ENCODE measurements at regions not wholly inside any gene's neighbourhood (a gene's known extent, or its start where the extent isn't known, plus 50 kb on each side); places are given as distances from the start of the nearest gene placed in this dataset.
"Not testable (repeated sequence)": the region's sequence is repeated elsewhere in the genome, so short reads cannot be mapped to it uniquely, and the experiment has no call there.

- DNase-seq (ENCODE audit: low read depth), result no peak
These were observed 150.2 kb upstream of the MAMLD1 start for GRCh38 chrX:150212672-150213480.

DNA sequence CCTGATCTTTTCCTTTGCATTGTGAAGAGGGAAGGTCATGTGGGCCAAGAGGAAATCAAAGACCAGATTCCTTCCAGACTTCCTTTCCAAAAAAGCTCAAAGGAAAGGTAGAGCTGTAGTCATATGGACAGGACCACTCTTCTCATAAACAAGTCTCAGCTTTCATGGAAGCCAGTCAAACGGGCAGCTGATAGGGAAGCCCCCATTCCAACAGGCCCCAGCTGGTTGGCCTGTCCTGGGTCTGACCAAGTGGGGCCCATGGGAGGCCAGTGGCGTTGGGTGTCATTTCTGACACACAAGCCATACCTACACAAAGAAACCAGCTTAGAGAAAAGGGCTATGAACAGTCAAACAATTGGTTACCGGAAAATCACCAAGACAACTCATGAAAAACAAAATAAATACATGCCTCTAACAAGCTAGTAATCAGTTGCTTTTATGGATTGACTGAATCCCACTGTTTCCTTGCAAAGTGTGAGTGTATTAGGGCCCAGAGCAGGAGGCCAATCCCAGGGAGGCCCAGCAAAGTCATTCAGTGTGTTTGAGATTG lies 149.6 kb upstream of the MAMLD1 start:
- DNase-seq (ENCODE audit: low read depth), result no peak

- not testable (repeated sequence) for DNase-seq (ENCODE audit: low read depth)
These were observed 147.1 kb upstream of the MAMLD1 start for GRCh38 chrX:150216000-150216399.

DNA sequence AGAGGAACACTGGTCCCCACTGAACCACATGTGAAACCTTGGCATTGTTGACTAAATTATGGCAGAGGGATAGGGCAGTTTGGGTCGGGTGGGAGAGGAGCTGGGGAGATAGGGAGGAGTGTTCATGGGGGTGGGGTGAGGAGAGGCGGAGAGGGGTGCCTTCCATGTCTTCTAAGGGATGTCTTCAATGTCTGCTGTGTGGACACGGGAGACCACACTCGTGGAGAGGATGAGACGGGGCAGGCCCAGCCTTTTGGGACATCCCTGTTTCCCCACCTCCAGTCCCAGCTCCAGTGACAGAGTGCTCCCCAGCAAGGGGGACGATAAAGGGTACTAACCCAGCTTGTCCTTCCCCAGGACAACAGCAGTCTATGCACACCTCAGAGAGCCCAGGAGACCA lies 146.4 kb upstream of the MAMLD1 start:
- DNase-seq (ENCODE audit: low read depth), result no peak

DNA sequence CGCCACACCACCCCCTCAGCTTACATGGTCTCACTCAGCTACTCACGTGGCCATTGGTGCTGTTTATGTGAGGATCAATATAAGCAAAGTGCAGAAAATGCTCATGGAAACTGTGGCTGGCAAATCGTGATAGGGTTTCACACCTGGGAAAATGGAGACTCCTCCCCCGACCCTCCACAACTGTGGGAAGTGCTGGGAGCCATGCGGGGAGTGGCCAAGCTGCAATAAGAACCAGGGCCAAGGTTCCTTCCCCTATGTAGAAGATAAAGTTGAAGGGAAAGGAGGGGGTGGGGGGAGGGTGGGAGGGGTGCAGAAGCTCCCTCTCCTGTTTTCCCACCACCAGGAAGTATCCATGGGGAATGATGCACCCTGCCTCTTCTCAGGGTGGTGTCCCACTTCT lies 145.5 kb upstream of the MAMLD1 start:
- no peak for DNase-seq (ENCODE audit: low read depth)

DNA sequence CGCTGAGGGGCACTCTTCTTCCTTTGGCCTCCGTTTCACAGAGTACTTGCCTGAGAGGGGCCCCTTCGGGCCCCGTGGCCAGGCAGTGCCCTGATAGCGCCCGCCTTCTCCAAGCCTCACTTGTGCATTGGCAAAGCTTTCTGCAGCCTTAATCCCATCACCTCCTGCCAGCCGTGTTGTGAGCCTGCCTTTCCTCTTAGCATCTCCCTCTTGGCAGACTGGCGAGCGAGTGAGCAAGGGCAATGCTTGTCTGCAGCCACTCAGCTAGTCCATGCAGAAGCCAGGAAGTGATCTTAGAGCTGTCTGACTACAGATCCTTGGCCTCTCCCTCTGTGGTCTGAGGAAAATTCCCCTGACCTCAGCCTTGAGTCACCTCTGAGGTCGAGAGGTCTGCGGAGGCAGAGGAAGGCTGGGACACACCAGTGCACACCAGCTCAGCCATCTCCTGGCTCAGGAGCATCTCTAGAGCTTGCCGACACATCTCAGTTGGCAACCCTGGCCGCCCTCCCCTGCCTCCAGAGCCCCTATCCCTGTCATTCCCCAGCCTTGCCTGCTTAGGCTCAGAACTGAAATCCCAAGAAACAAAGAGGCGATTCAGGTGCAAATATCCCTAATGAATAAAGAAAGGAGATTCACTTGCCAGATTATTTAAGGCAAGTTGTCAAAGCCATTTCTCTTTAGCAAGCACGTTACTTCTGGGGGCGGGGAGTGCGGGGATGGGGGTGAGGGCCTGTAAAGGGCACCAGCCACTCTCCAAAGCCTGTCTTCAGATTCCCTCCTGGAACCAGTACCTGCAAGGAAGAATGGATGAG lies 143.5 kb upstream of the MAMLD1 start:
- DNase-seq (ENCODE audit: low read depth), result no peak

DNA sequence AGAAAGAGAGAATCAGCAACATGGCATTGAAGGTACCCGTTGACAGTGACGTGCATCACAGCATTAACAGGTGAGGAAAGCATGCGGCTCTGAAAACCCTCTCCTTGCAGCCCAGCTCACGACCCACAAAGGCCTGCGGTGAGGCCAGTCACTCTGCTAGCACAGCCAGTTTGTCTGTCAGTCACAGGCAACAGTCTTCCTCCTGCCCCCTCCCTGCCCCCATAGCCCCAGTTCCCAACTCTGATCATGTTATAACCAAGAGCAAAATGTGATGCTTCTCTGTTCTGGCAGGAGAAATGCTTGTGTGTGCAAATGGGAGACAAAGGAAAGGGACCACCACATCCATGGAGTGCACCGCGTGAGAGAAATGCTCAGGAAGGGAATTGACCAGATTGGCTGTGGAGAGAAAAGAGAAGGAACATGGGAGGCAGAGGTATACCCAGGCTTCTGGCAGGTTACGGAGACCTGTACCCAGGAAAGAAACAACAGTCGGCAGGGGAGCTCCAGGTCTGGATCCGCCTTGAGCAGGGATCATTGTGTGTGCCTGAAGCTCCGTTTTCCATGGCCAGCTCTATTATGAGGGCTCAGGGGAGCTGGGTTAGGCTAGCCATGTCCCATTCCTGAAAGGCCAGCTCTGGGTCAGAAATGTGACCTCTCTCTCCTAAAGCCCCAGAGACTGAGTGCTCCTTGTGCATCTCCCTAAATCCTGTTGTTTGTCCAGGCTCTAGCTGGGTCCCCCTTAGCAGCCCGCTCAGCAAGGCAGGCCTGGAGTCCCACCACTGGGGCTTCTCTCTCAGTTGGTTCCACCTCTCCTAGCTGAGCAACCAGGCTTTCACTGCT lies 139.7 kb upstream of the MAMLD1 start:
- no peak for DNase-seq (ENCODE audit: low read depth)

GRCh38 chrX:150224676-150225075 lies 138.4 kb upstream of the MAMLD1 start:
- DNase-seq (ENCODE audit: low read depth), result no peak

- DNase-seq (ENCODE audit: low read depth), result no peak
These were observed 137.9 kb upstream of the MAMLD1 start for GRCh38 chrX:150225266-150225665.

DNA sequence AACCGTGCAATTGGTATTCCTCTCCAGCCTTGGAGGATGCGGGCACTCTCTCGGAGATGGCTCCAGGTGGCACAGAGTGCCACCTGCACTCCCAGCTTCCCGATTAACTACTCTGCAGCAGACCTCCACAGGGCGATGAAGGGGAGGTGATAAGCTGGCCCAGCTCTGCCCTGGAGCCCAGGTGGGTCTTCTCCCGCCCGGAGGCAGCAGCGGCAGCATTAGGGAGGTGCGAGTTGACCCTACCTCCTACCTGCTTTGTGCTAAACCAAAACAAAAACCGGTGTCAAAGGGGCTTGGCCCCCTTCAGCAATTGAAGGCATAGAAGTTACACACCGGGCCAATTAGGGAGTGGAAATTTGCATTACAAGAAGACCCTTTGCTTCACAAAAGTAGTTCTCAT lies 137.4 kb upstream of the MAMLD1 start:
- no peak for DNase-seq (ENCODE audit: low read depth)

DNA sequence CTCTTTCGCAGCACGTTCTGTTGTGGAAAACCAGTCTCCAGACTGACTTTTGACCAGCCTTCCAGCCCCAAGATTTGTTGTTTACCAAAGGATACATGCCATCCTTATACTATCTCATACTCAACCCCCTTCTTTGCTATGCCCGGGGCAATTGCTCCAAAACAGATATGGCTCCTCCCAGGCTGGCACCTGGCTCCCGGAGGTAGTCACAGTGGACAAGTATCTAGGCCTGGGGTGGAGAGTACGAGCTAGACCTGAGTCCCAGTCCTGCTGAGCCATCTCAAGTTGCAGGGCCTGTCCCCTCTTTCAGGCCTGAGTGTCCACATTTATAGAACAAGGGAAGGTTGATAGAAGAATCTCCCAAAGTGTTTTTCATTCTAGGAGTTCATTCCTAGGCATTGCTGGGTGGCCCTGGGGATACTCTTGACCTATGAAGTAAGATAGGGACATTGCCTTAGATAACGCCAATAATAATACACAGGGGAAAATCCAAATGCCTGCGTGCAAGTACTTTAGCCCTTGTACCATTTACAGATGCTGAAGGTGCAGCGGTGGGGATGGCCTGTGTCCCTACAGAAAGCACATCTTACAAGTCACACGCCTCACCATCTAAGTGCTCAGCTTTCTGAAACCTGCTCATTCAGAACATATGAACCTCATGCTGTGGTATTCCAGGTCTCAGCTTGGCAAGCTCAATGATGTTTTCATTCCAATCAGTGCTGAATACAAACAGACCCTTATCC lies 136.7 kb upstream of the MAMLD1 start:
- DNase-seq (ENCODE audit: low read depth), result no peak

DNA sequence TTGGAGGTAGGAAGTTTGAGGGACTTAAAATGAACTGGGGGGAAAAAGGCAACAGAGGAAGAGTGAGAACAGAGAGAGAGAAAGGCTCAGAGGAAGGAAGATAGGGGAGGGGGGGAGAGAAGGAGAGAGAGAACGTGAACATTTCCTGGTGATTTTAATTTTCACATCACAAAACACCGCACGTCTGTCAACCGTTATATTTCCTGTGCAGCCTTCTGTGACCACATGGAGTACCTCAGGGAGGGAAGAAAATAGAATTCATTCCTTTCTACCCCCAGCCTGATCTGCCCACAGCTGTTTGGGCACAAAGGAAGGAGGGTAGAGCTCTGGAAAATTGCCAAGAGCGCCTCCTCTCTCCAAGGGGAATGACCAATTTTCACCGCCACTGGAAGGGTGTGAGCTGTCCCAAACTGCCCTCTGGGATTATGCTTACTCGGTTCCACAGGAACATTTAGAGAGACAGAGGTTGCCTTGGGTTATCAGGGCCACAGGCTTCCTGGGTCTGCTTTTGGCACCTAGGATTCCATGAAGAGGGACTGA lies 135.7 kb upstream of the MAMLD1 start:
- no peak for DNase-seq (ENCODE audit: low read depth)

- DNase-seq (ENCODE audit: low read depth), result no peak
These were observed 135.2 kb upstream of the MAMLD1 start for GRCh38 chrX:150227873-150228410.

DNA sequence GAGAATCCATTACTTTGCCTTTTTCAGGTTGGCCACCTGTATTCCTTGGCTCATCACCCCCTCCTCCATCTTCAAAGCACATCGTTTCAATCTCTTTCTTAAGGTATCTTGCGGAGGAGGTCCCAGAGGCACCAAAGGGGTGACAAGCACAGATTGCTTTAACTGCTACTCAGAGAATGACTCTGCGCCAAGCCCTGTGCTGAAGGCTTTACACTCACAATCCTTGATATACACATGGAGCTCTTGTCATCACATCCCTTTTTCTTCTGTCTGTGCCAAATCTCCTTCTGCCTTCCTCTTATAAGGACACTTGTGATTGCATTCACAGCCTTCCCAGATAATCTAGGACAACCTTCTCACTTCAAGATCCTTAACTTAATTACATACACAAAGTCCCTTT lies 134.7 kb upstream of the MAMLD1 start:
- no peak for DNase-seq (ENCODE audit: low read depth)

DNA sequence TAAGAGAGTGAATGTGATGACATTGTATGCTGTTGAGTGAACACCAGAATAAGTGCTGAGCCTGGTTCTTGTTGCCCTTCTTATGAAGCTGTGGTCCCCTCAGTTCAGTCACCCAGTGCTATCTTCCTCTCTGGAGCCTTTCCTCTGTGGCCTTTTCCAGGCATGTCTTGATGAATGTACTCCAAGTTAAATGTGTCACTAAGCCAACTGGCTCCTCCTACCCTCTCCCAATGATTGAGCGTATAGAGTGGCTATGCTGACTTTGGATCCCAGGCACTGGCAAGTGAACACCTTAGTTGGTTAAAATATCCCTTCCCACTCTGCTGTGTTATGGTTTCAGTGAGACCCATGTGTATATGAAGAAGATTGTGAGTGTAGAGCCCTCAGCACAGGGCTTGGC lies 134.1 kb upstream of the MAMLD1 start:
- DNase-seq (ENCODE audit: low read depth), result no peak

- no peak for DNase-seq (ENCODE audit: low read depth)
These were observed 133.6 kb upstream of the MAMLD1 start for GRCh38 chrX:150229481-150229880.

DNA sequence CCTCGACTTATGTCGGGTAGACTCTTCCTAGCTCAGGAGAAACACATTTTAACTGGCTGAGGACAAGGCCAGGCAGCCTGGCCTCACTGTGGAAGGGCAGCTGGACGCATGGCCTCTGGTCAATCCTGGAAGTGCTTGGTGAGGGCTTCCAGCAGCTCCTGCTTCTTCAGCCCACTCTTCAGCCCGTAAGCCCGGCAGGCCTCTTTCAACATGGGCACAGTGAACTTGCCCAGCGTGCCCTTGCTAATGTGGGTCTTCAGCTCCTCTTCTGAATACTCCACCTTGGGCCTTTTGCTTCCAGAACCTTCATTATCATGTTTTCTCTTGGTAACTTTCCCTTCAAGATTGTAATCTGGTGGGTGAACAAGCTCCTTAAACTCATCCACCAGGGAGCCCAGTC lies 132.2 kb upstream of the MAMLD1 start:
- not testable (repeated sequence) for DNase-seq (ENCODE audit: low read depth)

DNA sequence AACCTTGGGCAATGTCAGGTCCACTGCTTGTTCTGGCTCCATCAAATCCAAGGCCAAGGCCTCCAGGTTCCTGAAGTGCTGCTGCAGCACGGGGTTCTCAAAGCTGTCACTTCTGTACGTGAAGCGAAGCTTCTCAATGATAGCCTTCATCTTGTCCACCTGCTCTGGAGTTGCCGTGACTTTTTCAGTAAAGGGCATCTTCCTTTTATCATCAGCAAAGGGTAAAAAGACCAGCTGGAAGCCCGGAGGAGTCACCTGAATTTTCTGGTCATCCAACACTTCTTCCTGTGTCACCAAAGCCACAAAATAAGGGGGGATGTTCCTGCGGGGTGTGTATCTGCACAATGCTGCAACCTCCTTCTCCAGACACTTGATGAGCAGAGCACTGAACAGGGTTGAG lies 131.7 kb upstream of the MAMLD1 start:
- not testable (repeated sequence) for DNase-seq (ENCODE audit: low read depth)

GRCh38 chrX:150232222-150232621 lies 130.9 kb upstream of the MAMLD1 start:
- DNase-seq (ENCODE audit: low read depth), result not testable (repeated sequence)

GRCh38 chrX:150234126-150234525 lies 129.0 kb upstream of the MAMLD1 start:
- no peak for DNase-seq (ENCODE audit: low read depth)

DNA sequence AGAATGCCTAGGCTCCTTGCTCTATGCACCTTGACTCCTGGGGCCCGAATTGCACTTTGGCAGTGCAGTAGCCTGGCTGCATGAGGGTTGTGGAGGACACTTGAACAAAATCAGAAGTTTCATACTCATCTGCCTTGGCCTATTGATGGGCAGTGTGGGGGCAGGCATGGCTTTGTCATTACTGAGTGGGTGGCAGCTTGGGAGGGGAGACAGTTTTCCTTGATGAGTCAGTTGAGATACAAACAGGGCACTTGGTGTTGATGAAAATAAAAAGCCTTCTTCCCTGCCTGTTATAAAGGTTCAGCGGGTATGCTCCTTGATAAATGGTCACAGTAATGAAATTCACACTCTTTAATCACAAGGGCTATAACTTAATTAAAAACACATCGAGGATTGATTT lies 126.8 kb upstream of the MAMLD1 start:
- DNase-seq (ENCODE audit: low read depth), result no peak
